Gastroesophageal sphincter (tissue), 3 donors: ENCODE measurements at regions not wholly inside any gene's neighbourhood (a gene's known extent, or its start where the extent isn't known, plus 50 kb on each side); places are given as distances from the start of the nearest gene placed in this dataset.
"Not testable (repeated sequence)": the region's sequence is repeated elsewhere in the genome, so short reads cannot be mapped to it uniquely, and the experiment has no call there.

Experiments
- CTCF ChIP-seq, 4 experiments: fragments of 200-600 bp in 2 of 4; fragments of 450-650 bp in 2 of 4; sonication (generic) in 1 of 4; IDR thresholded peaks; one replicate each; pipeline ENCODE4 v1.5.1; 2017 to 2019; ENCODE audit warnings: antibody characterized with exemption in 4 of 4, mild to moderate bottlenecking in 2 of 4, moderate library complexity in 2 of 4
- EP300 ChIP-seq: sonication (generic); formaldehyde crosslinking; IDR thresholded peaks from one replicate; pipeline ENCODE4 v1.6.1; 2017; ENCODE audit warnings: antibody characterized with exemption, mild to moderate bottlenecking
- POLR2A ChIP-seq, 2 donors: fragments of 450-650 bp; IDR thresholded peaks; one replicate each; pipeline ENCODE4 v1.6.1; 2017; ENCODE audit warnings: antibody characterized with exemption in 2 of 2, mild to moderate bottlenecking in 2 of 2, moderate library complexity in 1 of 2
- POLR2AphosphoS5 ChIP-seq: sonication (generic); formaldehyde crosslinking; IDR thresholded peaks from one replicate; pipeline ENCODE4 v1.6.1; 2017; ENCODE audit warnings: antibody characterized with exemption

- TF ChIP-seq CTCF (IDR thresholded peaks at IDR 0.05); POLR2A (IDR thresholded peaks at IDR 0.05); EP300; POLR2AphosphoS5: not testable (repeated sequence)
These were observed 259.4 kb downstream of the SETD4 start for GRCh38 chr21:35800796-35801385.
